ENCODE measurements at regions not wholly inside any gene's neighbourhood (a gene's known extent, or its start where the extent isn't known, plus 50 kb on each side); places are given as distances from the start of the nearest gene placed in this dataset.

DNA sequence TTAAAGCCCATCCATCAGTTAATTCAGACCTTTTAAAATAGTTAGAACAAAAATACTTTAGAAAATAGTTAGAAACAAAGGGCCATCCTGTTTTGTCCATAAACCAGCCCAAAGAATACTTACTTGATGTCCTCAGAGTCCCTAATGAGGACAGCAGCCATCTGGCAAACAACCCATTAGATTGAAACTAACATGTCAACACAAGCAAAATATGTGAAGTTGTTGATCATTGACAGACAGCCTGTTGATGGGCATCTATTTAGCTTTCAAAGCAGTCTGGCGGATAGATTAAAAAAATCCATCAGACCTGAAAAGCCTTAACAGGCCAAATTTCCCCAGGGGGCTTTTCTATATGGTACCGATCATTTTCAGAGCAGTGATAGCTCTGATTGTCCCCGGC, 154.2 kb upstream of the TSHZ2 start:
- ChIA-PET CTCF (no interaction called here), POLR2A (no interaction called here)
- TF ChIP-seq FOXP1 (CRISPR knock-in tag; IDR thresholded peaks at IDR 0.05; ENCODE audit: borderline replicate concordance) (no peak), ZNF396 (CRISPR knock-in tag; IDR thresholded peaks at IDR 0.05; ENCODE audit: borderline replicate concordance) (no peak), ZNF138 (CRISPR knock-in tag; conservative IDR thresholded peaks at IDR 0.05) (no peak), EMX1 (CRISPR knock-in tag; IDR thresholded peaks at IDR 0.05) (no peak)
- TF ChIP-seq, protein P1, sequence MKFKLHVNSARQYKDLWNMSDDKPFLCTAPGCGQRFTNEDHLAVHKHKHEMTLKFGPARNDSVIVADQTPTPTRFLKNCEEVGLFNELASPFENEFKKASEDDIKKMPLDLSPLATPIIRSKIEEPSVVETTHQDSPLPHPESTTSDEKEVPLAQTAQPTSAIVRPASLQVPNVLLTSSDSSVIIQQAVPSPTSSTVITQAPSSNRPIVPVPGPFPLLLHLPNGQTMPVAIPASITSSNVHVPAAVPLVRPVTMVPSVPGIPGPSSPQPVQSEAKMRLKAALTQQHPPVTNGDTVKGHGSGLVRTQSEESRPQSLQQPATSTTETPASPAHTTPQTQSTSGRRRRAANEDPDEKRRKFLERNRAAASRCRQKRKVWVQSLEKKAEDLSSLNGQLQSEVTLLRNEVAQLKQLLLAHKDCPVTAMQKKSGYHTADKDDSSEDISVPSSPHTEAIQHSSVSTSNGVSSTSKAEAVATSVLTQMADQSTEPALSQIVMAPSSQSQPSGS (CRISPR knock-in tag; IDR thresholded peaks at IDR 0.05; ENCODE audit: borderline replicate concordance, low read depth), result no peak
- Mint-ChIP-seq H3K27me3 (ENCODE audit: low read depth) (no peaks in the 10 kb centered on the region), H3K4me1 (no peaks in the 10 kb centered on the region), H3K36me3 (no peaks in the 10 kb centered on the region), H3K4me3 (no peak overlapping the region), H3K27ac (no peak overlapping the region), H3K9me3 (no peaks in the 10 kb centered on the region)
- ATAC-seq, result no peak
- no peak for DNase-seq (ENCODE audit: low spot score)

DNA sequence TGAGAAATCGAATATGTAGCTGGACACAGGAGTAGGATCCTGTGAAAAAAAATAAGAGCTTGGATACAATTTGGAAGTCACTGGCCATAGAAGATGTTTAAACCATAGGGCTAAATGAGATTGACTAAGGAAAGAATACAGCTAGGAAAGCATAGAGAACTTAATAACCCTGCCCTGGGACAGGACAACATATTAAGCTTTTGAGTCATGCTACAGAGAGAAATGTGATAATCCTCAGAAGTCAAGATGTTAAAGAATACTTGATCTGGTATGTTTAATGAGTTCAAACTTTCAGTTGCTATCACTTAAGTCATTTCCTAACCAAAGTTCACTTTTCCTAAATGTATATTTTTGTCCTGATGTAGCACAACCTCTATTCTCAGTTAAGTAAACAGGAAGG, 154.6 kb upstream of the TSHZ2 start:
- DNase-seq (ENCODE audit: low spot score) (no peak), ATAC-seq (no peak)
- TF ChIP-seq, protein P2, sequence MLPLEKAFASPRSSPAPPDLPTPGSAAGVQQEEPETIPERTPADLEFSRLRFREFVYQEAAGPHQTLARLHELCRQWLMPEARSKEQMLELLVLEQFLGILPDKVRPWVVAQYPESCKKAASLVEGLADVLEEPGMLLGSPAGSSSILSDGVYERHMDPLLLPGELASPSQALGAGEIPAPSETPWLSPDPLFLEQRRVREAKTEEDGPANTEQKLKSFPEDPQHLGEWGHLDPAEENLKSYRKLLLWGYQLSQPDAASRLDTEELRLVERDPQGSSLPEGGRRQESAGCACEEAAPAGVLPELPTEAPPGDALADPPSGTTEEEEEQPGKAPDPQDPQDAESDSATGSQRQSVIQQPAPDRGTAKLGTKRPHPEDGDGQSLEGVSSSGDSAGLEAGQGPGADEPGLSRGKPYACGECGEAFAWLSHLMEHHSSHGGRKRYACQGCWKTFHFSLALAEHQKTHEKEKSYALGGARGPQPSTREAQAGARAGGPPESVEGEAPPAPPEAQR (CRISPR knock-in tag; IDR thresholded peaks at IDR 0.05), result no peak
- TF ChIP-seq IRF2 (CRISPR knock-in tag; IDR thresholded peaks at IDR 0.05; ENCODE audit: borderline replicate concordance, low read depth) (no peak), ZNF671 (CRISPR knock-in tag; IDR thresholded peaks at IDR 0.05) (no peak), NR1H2 (CRISPR knock-in tag; IDR thresholded peaks at IDR 0.05) (no peak), TEAD4 (CRISPR knock-in tag; IDR thresholded peaks at IDR 0.05) (no peak), GABPB1 (CRISPR knock-in tag; IDR thresholded peaks at IDR 0.05) (no peak), ZNF219 (CRISPR knock-in tag; IDR thresholded peaks at IDR 0.05; ENCODE audit: borderline replicate concordance) (no peak), CREM (CRISPR knock-in tag; IDR thresholded peaks at IDR 0.05) (no peak), ZNF121 (CRISPR knock-in tag; IDR thresholded peaks at IDR 0.05) (no peak), NFATC4 (CRISPR knock-in tag; IDR thresholded peaks at IDR 0.05) (no peak), SMAD3 (CRISPR knock-in tag; IDR thresholded peaks at IDR 0.05; ENCODE audit: borderline replicate concordance) (no peak), RELA (CRISPR knock-in tag; IDR thresholded peaks at IDR 0.05; ENCODE audit: borderline replicate concordance) (no peak), OVOL2 (CRISPR knock-in tag; IDR thresholded peaks at IDR 0.05; ENCODE audit: borderline replicate concordance) (no peak), FOXK1 (CRISPR knock-in tag; IDR thresholded peaks at IDR 0.05) (no peak)
- TF ChIP-seq, protein P3, sequence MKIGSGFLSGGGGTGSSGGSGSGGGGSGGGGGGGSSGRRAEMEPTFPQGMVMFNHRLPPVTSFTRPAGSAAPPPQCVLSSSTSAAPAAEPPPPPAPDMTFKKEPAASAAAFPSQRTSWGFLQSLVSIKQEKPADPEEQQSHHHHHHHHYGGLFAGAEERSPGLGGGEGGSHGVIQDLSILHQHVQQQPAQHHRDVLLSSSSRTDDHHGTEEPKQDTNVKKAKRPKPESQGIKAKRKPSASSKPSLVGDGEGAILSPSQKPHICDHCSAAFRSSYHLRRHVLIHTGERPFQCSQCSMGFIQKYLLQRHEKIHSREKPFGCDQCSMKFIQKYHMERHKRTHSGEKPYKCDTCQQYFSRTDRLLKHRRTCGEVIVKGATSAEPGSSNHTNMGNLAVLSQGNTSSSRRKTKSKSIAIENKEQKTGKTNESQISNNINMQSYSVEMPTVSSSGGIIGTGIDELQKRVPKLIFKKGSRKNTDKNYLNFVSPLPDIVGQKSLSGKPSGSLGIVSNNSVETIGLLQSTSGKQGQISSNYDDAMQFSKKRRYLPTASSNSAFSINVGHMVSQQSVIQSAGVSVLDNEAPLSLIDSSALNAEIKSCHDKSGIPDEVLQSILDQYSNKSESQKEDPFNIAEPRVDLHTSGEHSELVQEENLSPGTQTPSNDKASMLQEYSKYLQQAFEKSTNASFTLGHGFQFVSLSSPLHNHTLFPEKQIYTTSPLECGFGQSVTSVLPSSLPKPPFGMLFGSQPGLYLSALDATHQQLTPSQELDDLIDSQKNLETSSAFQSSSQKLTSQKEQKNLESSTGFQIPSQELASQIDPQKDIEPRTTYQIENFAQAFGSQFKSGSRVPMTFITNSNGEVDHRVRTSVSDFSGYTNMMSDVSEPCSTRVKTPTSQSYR (CRISPR knock-in tag; IDR thresholded peaks at IDR 0.05), result no peak
- TF ChIP-seq, protein P4, sequence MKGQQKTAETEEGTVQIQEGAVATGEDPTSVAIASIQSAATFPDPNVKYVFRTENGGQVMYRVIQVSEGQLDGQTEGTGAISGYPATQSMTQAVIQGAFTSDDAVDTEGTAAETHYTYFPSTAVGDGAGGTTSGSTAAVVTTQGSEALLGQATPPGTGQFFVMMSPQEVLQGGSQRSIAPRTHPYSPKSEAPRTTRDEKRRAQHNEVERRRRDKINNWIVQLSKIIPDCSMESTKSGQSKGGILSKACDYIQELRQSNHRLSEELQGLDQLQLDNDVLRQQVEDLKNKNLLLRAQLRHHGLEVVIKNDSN (CRISPR knock-in tag; IDR thresholded peaks at IDR 0.05), result no peak
- TF ChIP-seq, protein P5, sequence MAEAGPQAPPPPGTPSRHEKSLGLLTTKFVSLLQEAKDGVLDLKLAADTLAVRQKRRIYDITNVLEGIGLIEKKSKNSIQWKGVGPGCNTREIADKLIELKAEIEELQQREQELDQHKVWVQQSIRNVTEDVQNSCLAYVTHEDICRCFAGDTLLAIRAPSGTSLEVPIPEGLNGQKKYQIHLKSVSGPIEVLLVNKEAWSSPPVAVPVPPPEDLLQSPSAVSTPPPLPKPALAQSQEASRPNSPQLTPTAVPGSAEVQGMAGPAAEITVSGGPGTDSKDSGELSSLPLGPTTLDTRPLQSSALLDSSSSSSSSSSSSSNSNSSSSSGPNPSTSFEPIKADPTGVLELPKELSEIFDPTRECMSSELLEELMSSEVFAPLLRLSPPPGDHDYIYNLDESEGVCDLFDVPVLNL (CRISPR knock-in tag; IDR thresholded peaks at IDR 0.05; ENCODE audit: borderline replicate concordance, low read depth), result no peak
- TF ChIP-seq, protein P6, sequence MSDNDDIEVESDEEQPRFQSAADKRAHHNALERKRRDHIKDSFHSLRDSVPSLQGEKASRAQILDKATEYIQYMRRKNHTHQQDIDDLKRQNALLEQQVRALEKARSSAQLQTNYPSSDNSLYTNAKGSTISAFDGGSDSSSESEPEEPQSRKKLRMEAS (CRISPR knock-in tag; IDR thresholded peaks at IDR 0.05), result no peak
- TF ChIP-seq, protein P7, sequence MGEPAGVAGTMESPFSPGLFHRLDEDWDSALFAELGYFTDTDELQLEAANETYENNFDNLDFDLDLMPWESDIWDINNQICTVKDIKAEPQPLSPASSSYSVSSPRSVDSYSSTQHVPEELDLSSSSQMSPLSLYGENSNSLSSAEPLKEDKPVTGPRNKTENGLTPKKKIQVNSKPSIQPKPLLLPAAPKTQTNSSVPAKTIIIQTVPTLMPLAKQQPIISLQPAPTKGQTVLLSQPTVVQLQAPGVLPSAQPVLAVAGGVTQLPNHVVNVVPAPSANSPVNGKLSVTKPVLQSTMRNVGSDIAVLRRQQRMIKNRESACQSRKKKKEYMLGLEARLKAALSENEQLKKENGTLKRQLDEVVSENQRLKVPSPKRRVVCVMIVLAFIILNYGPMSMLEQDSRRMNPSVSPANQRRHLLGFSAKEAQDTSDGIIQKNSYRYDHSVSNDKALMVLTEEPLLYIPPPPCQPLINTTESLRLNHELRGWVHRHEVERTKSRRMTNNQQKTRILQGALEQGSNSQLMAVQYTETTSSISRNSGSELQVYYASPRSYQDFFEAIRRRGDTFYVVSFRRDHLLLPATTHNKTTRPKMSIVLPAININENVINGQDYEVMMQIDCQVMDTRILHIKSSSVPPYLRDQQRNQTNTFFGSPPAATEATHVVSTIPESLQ (CRISPR knock-in tag; IDR thresholded peaks at IDR 0.05), result no peak
- TF ChIP-seq, protein P8, sequence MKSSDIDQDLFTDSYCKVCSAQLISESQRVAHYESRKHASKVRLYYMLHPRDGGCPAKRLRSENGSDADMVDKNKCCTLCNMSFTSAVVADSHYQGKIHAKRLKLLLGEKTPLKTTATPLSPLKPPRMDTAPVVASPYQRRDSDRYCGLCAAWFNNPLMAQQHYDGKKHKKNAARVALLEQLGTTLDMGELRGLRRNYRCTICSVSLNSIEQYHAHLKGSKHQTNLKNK (CRISPR knock-in tag; IDR thresholded peaks at IDR 0.05), result no peak
- CTCF ChIA-PET, result no interaction called here
- H3K9me3 Mint-ChIP-seq, result peaks cover 4% of the 10 kb centered on the region
- no peaks in the 10 kb centered on the region for H3K36me3 Mint-ChIP-seq
- no peaks in the 10 kb centered on the region for H3K27me3 Mint-ChIP-seq (ENCODE audit: low read depth)
- H3K4me1 Mint-ChIP-seq, result no peaks in the 10 kb centered on the region
- POLR2A ChIA-PET, result no interaction called here
- H3K4me3 Mint-ChIP-seq, result no peak overlapping the region
- H3K27ac Mint-ChIP-seq, result no peak overlapping the region

Data from WTC11 (cell line).